ENCODE measurements at regions not wholly inside any gene's neighbourhood (a gene's known extent, or its start where the extent isn't known, plus 50 kb on each side); places are given as distances from the start of the nearest gene placed in this dataset.

GRCh38 chr13:23488442-23488841 is 54.9 kb upstream of the SACS start:
- H3K9me3 ChIP-seq (ENCODE audit: control extremely low read depth in 1 of 5, control insufficient read depth in 4 of 5, insufficient read depth in 2 of 5, low read depth in 1 of 5, low read length in 4 of 5): no peaks in the 10 kb centered on the region
- ChIA-PET CTCF (interaction anchor here (0.7 to 1.4 kb wide), 2 partner anchors 21 to 26 kb away, joined by 3 read pairs; no protein-coding TSS in a partner anchor), POLR2A (no interaction called here)
- peak; percentile 48 to 93 (median 87) for DNase-seq
- H3K27ac ChIP-seq (ENCODE audit: insufficient read depth in 1 of 2, low read depth in 1 of 2, low read length in 2 of 2, poor library complexity in 1 of 2, severe bottlenecking in 2 of 2): peak overlapping the region; percentile 20 to 54
- H3K4me3 ChIP-seq (ENCODE audit: control insufficient read depth in 1 of 7, extremely low read depth in 1 of 7, insufficient read depth in 4 of 7, low read depth in 2 of 7, low read length in 6 of 7): no peak overlapping the region
- H3K27me3 ChIP-seq (replicated peaks in 2 of 5; ENCODE audit: control insufficient read depth in 4 of 5, insufficient read depth in 5 of 5, low read length in 4 of 5): no peaks in the 10 kb centered on the region
- no peaks in the 10 kb centered on the region for H3K36me3 ChIP-seq (ENCODE audit: control insufficient read depth in 4 of 4, insufficient read depth in 4 of 4, low read length in 3 of 4)
- peaks cover 2 to 9% (median 4%) of the 10 kb centered on the region in 4 experiments for H3K4me1 ChIP-seq (ENCODE audit: control extremely low read depth in 1 of 4, control insufficient read depth in 4 of 4, insufficient read depth in 4 of 4, low read length in 3 of 4)
- 50% methylated on average over 4 of the region's 6 CpGs for WGBS (ENCODE audit: insufficient coverage)

GRCh38 chr13:23496255-23496654 is 62.8 kb upstream of the SACS start:
- Histone ChIP-seq H3K4me3 (ENCODE audit: control insufficient read depth in 1 of 7, extremely low read depth in 1 of 7, insufficient read depth in 4 of 7, low read depth in 2 of 7, low read length in 6 of 7) (no peak overlapping the region), H3K27ac (ENCODE audit: insufficient read depth in 1 of 2, low read depth in 1 of 2, low read length in 2 of 2, poor library complexity in 1 of 2, severe bottlenecking in 2 of 2) (no peak overlapping the region), H3K9me3 (ENCODE audit: control extremely low read depth in 1 of 5, control insufficient read depth in 4 of 5, insufficient read depth in 2 of 5, low read depth in 1 of 5, low read length in 4 of 5) (peaks cover 0 to 3% (median 0%) of the 10 kb centered on the region in 5 experiments), H3K4me1 (ENCODE audit: control extremely low read depth in 1 of 4, control insufficient read depth in 4 of 4, insufficient read depth in 4 of 4, low read length in 3 of 4) (no peaks in the 10 kb centered on the region), H3K27me3 (replicated peaks in 2 of 5; ENCODE audit: control insufficient read depth in 4 of 5, insufficient read depth in 5 of 5, low read length in 4 of 5) (peaks cover 0 to 2% (median 0%) of the 10 kb centered on the region in 5 experiments), H3K36me3 (ENCODE audit: control insufficient read depth in 4 of 4, insufficient read depth in 4 of 4, low read length in 3 of 4) (no peaks in the 10 kb centered on the region)
- POLR2A ChIA-PET: no interaction called here
- CTCF ChIA-PET: interaction anchor here (1.1 kb wide), 1 partner anchor 10 kb away, joined by 3 read pairs; no protein-coding TSS in a partner anchor
- 100% methylated on average over 2 of the region's 2 CpGs for WGBS (ENCODE audit: insufficient coverage)
- DNase-seq: no peak

GRCh38 chr13:23497191-23497590 is 63.7 kb upstream of the SACS start:
- Histone ChIP-seq H3K9me3 (ENCODE audit: control extremely low read depth in 1 of 5, control insufficient read depth in 4 of 5, insufficient read depth in 2 of 5, low read depth in 1 of 5, low read length in 4 of 5) (peaks cover 0 to 3% (median 0%) of the 10 kb centered on the region in 5 experiments), H3K4me3 (ENCODE audit: control insufficient read depth in 1 of 7, extremely low read depth in 1 of 7, insufficient read depth in 4 of 7, low read depth in 2 of 7, low read length in 6 of 7) (no peak overlapping the region), H3K36me3 (ENCODE audit: control insufficient read depth in 4 of 4, insufficient read depth in 4 of 4, low read length in 3 of 4) (no peaks in the 10 kb centered on the region), H3K27me3 (replicated peaks in 2 of 5; ENCODE audit: control insufficient read depth in 4 of 5, insufficient read depth in 5 of 5, low read length in 4 of 5) (peaks cover 0 to 2% (median 0%) of the 10 kb centered on the region in 5 experiments), H3K4me1 (ENCODE audit: control extremely low read depth in 1 of 4, control insufficient read depth in 4 of 4, insufficient read depth in 4 of 4, low read length in 3 of 4) (no peaks in the 10 kb centered on the region), H3K27ac (ENCODE audit: insufficient read depth in 1 of 2, low read depth in 1 of 2, low read length in 2 of 2, poor library complexity in 1 of 2, severe bottlenecking in 2 of 2) (no peak overlapping the region)
- no peak for DNase-seq
- CTCF ChIA-PET: no interaction called here
- POLR2A ChIA-PET: no interaction called here
- WGBS (ENCODE audit: insufficient coverage): 97% methylated on average over 5 of the region's 6 CpGs

GRCh38 chr13:23500849-23501248 is 67.3 kb upstream of the SACS start:
- H3K27ac ChIP-seq (ENCODE audit: insufficient read depth in 1 of 2, low read depth in 1 of 2, low read length in 2 of 2, poor library complexity in 1 of 2, severe bottlenecking in 2 of 2): no peak overlapping the region
- WGBS (ENCODE audit: insufficient coverage): 100% methylated on average over 2 of the region's 4 CpGs

GRCh38 chr13:23504180-23504579 is 66.0 kb upstream of the TNFRSF19 start:
- Histone ChIP-seq H3K4me1 (ENCODE audit: control extremely low read depth in 1 of 4, control insufficient read depth in 4 of 4, insufficient read depth in 4 of 4, low read length in 3 of 4) (no peaks in the 10 kb centered on the region), H3K4me3 (ENCODE audit: control insufficient read depth in 1 of 7, extremely low read depth in 1 of 7, insufficient read depth in 4 of 7, low read depth in 2 of 7, low read length in 6 of 7) (no peak overlapping the region), H3K36me3 (ENCODE audit: control insufficient read depth in 4 of 4, insufficient read depth in 4 of 4, low read length in 3 of 4) (no peaks in the 10 kb centered on the region), H3K27ac (ENCODE audit: insufficient read depth in 1 of 2, low read depth in 1 of 2, low read length in 2 of 2, poor library complexity in 1 of 2, severe bottlenecking in 2 of 2) (no peak overlapping the region), H3K9me3 (ENCODE audit: control extremely low read depth in 1 of 5, control insufficient read depth in 4 of 5, insufficient read depth in 2 of 5, low read depth in 1 of 5, low read length in 4 of 5) (no peaks in the 10 kb centered on the region), H3K27me3 (replicated peaks in 2 of 5; ENCODE audit: control insufficient read depth in 4 of 5, insufficient read depth in 5 of 5, low read length in 4 of 5) (peaks cover 0 to 3% (median 0%) of the 10 kb centered on the region in 5 experiments)
- ChIA-PET CTCF (interaction anchor here (1.4 to 1.8 kb wide), 3 partner anchors 9 to 396 kb away, joined by 3 to 6 read pairs (median 5); no protein-coding TSS in a partner anchor), POLR2A (no interaction called here)
- 100% methylated on average over 2 of the region's 5 CpGs for WGBS (ENCODE audit: insufficient coverage)
- no peak for DNase-seq

More at GRCh38 chr13:23500849-23501248, 67.3 kb upstream of the SACS start:
- ChIA-PET POLR2A (no interaction called here), CTCF (no interaction called here)
- Histone ChIP-seq H3K4me1 (ENCODE audit: control extremely low read depth in 1 of 4, control insufficient read depth in 4 of 4, insufficient read depth in 4 of 4, low read length in 3 of 4) (no peaks in the 10 kb centered on the region), H3K9me3 (ENCODE audit: control extremely low read depth in 1 of 5, control insufficient read depth in 4 of 5, insufficient read depth in 2 of 5, low read depth in 1 of 5, low read length in 4 of 5) (no peaks in the 10 kb centered on the region), H3K36me3 (ENCODE audit: control insufficient read depth in 4 of 4, insufficient read depth in 4 of 4, low read length in 3 of 4) (no peaks in the 10 kb centered on the region), H3K4me3 (ENCODE audit: control insufficient read depth in 1 of 7, extremely low read depth in 1 of 7, insufficient read depth in 4 of 7, low read depth in 2 of 7, low read length in 6 of 7) (no peak overlapping the region), H3K27me3 (replicated peaks in 2 of 5; ENCODE audit: control insufficient read depth in 4 of 5, insufficient read depth in 5 of 5, low read length in 4 of 5) (peaks cover 0 to 3% (median 0%) of the 10 kb centered on the region in 5 experiments)
- DNase-seq: no peak

GRCh38 chr13:23505007-23505406 is 65.2 kb upstream of the TNFRSF19 start:
- no peaks in the 10 kb centered on the region for H3K4me1 ChIP-seq (ENCODE audit: control extremely low read depth in 1 of 4, control insufficient read depth in 4 of 4, insufficient read depth in 4 of 4, low read length in 3 of 4)

GRCh38 chr13:23506071-23506806 is 64.0 kb upstream of the TNFRSF19 start:
- POLR2A ChIA-PET: no interaction called here
- Histone ChIP-seq H3K4me1 (ENCODE audit: control extremely low read depth in 1 of 4, control insufficient read depth in 4 of 4, insufficient read depth in 4 of 4, low read length in 3 of 4) (no peaks in the 10 kb centered on the region), H3K9me3 (ENCODE audit: control extremely low read depth in 1 of 5, control insufficient read depth in 4 of 5, insufficient read depth in 2 of 5, low read depth in 1 of 5, low read length in 4 of 5) (no peaks in the 10 kb centered on the region), H3K27me3 (replicated peaks in 2 of 5; ENCODE audit: control insufficient read depth in 4 of 5, insufficient read depth in 5 of 5, low read length in 4 of 5) (peaks cover 0 to 3% (median 0%) of the 10 kb centered on the region in 5 experiments), H3K36me3 (ENCODE audit: control insufficient read depth in 4 of 4, insufficient read depth in 4 of 4, low read length in 3 of 4) (no peaks in the 10 kb centered on the region), H3K4me3 (ENCODE audit: control insufficient read depth in 1 of 7, extremely low read depth in 1 of 7, insufficient read depth in 4 of 7, low read depth in 2 of 7, low read length in 6 of 7) (no peak overlapping the region), H3K27ac (ENCODE audit: insufficient read depth in 1 of 2, low read depth in 1 of 2, low read length in 2 of 2, poor library complexity in 1 of 2, severe bottlenecking in 2 of 2) (no peak overlapping the region)
- CTCF ChIA-PET: interaction anchor here (0.8 to 1.3 kb wide), 2 partner anchors 10 to 367 kb away, joined by 3 read pairs; no protein-coding TSS in a partner anchor
- DNase-seq: no peak
- WGBS (ENCODE audit: insufficient coverage): 100% methylated on average over 5 of the region's 8 CpGs

More at GRCh38 chr13:23505007-23505406, 65.2 kb upstream of the TNFRSF19 start:
- WGBS (ENCODE audit: insufficient coverage): 91% methylated on average over 8 of the region's 8 CpGs
- H3K27me3 ChIP-seq (replicated peaks in 2 of 5; ENCODE audit: control insufficient read depth in 4 of 5, insufficient read depth in 5 of 5, low read length in 4 of 5): peaks cover 0 to 3% (median 0%) of the 10 kb centered on the region in 5 experiments
- no peak for DNase-seq
- H3K36me3 ChIP-seq (ENCODE audit: control insufficient read depth in 4 of 4, insufficient read depth in 4 of 4, low read length in 3 of 4): no peaks in the 10 kb centered on the region
- no peaks in the 10 kb centered on the region for H3K9me3 ChIP-seq (ENCODE audit: control extremely low read depth in 1 of 5, control insufficient read depth in 4 of 5, insufficient read depth in 2 of 5, low read depth in 1 of 5, low read length in 4 of 5)
- POLR2A ChIA-PET: no interaction called here
- CTCF ChIA-PET: interaction anchor here (1.3 to 1.4 kb wide), 2 partner anchors 368 to 395 kb away, joined by 3 read pairs; no protein-coding TSS in a partner anchor
- no peak overlapping the region for H3K4me3 ChIP-seq (ENCODE audit: control insufficient read depth in 1 of 7, extremely low read depth in 1 of 7, insufficient read depth in 4 of 7, low read depth in 2 of 7, low read length in 6 of 7)
- no peak overlapping the region for H3K27ac ChIP-seq (ENCODE audit: insufficient read depth in 1 of 2, low read depth in 1 of 2, low read length in 2 of 2, poor library complexity in 1 of 2, severe bottlenecking in 2 of 2)
